MM.1S (cell line): ENCODE measurements at regions not wholly inside any gene's neighbourhood (a gene's known extent, or its start where the extent isn't known, plus 50 kb on each side); places are given as distances from the start of the nearest gene placed in this dataset.
"Not testable (repeated sequence)": the region's sequence is repeated elsewhere in the genome, so short reads cannot be mapped to it uniquely, and the experiment has no call there.

ENCODE experiments used
- DNase-seq: peaks from one replicate; pipeline ENCODE4 v3.0.0-alpha.2; 2015
- H2AFZ ChIP-seq: fragments of 300-600 bp; sonication (generic); 2 replicates; pipeline ENCODE4 v1.6.0; 2016; ENCODE audit warnings: antibody characterized with exemption, low read length
- H3F3A ChIP-seq: fragments of 300-600 bp; sonication (generic); 2 replicates; pipeline ENCODE4 v1.6.1; 2016; ENCODE audit warnings: mild to moderate bottlenecking, antibody characterized with exemption, low read length, moderate library complexity, mixed read lengths; ENCODE audit not compliant: insufficient read depth
- H3K27ac ChIP-seq: fragments of 300-600 bp; sonication (generic); 2 replicates; pipeline ENCODE4 v1.5.1; 2016; ENCODE audit warnings: mild to moderate bottlenecking, low read length
- H3K27me3 ChIP-seq: fragments of 300-600 bp; sonication (generic); replicated peaks from 2 replicates; pipeline ENCODE4 v1.6.0; 2016; ENCODE audit warnings: low read length; ENCODE audit not compliant: insufficient read depth
- H3K36me3 ChIP-seq: fragments of 300-600 bp; sonication (generic); replicated peaks from 2 replicates; pipeline ENCODE4 v1.6.1; 2016; ENCODE audit warnings: mild to moderate bottlenecking, low read length, mixed read lengths; ENCODE audit not compliant: insufficient read depth
- H3K4me1 ChIP-seq: fragments of 300-600 bp; sonication (generic); 2 replicates; pipeline ENCODE4 v1.6.1; 2016; ENCODE audit warnings: low read length, mixed read lengths
- H3K4me2 ChIP-seq: fragments of 300-600 bp; sonication (generic); 2 replicates; pipeline ENCODE4 v1.6.0; 2016; ENCODE audit warnings: low read depth, low read length
- H3K4me3 ChIP-seq: fragments of 300-600 bp; sonication (generic); 2 replicates; pipeline ENCODE4 v1.5.1; 2016; ENCODE audit warnings: low read length, mixed read lengths
- H3K79me2 ChIP-seq: fragments of 300-600 bp; sonication (generic); 2 replicates; pipeline ENCODE4 v1.6.1; 2016; ENCODE audit warnings: mixed run types, low read length, mixed read lengths
- H3K9ac ChIP-seq: fragments of 300-600 bp; sonication (generic); 2 replicates; pipeline ENCODE4 v1.6.1; 2016; ENCODE audit warnings: low read length, mixed read lengths
- H3K9me2 ChIP-seq: fragments of 300-600 bp; sonication (generic); replicated peaks from 2 replicates; pipeline ENCODE4 v1.6.1; 2016; ENCODE audit warnings: mild to moderate bottlenecking, low read length, mixed read lengths; ENCODE audit not compliant: insufficient read depth
- H3K9me3 ChIP-seq: fragments of 300-600 bp; sonication (generic); replicated peaks from 2 replicates; pipeline ENCODE4 v1.6.1; 2016; ENCODE audit warnings: mild to moderate bottlenecking, low read length, mixed read lengths; ENCODE audit not compliant: insufficient read depth
- H4K20me1 ChIP-seq: fragments of 300-600 bp; sonication (generic); 2 replicates; pipeline ENCODE4 v1.6.1; 2016; ENCODE audit warnings: mild to moderate bottlenecking, low read length, moderate library complexity, mixed read lengths; ENCODE audit not compliant: insufficient read depth

GRCh38 chr18:10618797-10619196 lies 93.0 kb downstream of the NAPG start:
- H3F3A ChIP-seq, H3K27ac ChIP-seq, H3K4me2 ChIP-seq, H3K79me2 ChIP-seq, H3K4me1 ChIP-seq, H3K9me2 ChIP-seq, H3K4me3 ChIP-seq, H3K27me3 ChIP-seq, H3K9ac ChIP-seq, H3K36me3 ChIP-seq, H2AFZ ChIP-seq, DNase-seq, H4K20me1 ChIP-seq, H3K9me3 ChIP-seq: not testable (repeated sequence)

- not testable (repeated sequence) for H4K20me1 ChIP-seq, H3K79me2 ChIP-seq, H3K27ac ChIP-seq, H3K27me3 ChIP-seq, H3K4me1 ChIP-seq, H2AFZ ChIP-seq, H3K4me3 ChIP-seq, H3K9ac ChIP-seq, H3K9me2 ChIP-seq, H3F3A ChIP-seq, H3K36me3 ChIP-seq, H3K9me3 ChIP-seq, H3K4me2 ChIP-seq
- peak; percentile 11 for DNase-seq
Observed at GRCh38 chr18:10619280-10619679, 93.5 kb downstream of the NAPG start.

- H3K36me3 ChIP-seq, H3F3A ChIP-seq, H3K79me2 ChIP-seq, H3K27me3 ChIP-seq, H3K9me2 ChIP-seq, H3K4me3 ChIP-seq, H4K20me1 ChIP-seq, H3K27ac ChIP-seq, H3K9me3 ChIP-seq, DNase-seq, H2AFZ ChIP-seq, H3K4me1 ChIP-seq, H3K9ac ChIP-seq, H3K4me2 ChIP-seq: not testable (repeated sequence)
Observed at GRCh38 chr18:10619833-10620232, 94.0 kb downstream of the NAPG start.
